Neural cell (in vitro differentiated cells): ENCODE measurements at regions not wholly inside any gene's neighbourhood (a gene's known extent, or its start where the extent isn't known, plus 50 kb on each side); places are given as distances from the start of the nearest gene placed in this dataset.

Experiments used
- H2AFZ ChIP-seq: fragments of 200-600, 300-800 bp; sonication (generic), shearing (Covaris generic); 2 replicates; pipeline ENCODE4 v1.6.0; 2014; ENCODE audit warnings: low read depth, mild to moderate bottlenecking, antibody characterized with exemption, low read length, moderate library complexity
- H3F3A ChIP-seq: fragments of 200-600 bp; shearing (Covaris generic); 2 replicates; pipeline ENCODE4 v1.6.1; 2016; ENCODE audit warnings: mild to moderate bottlenecking, moderate library complexity, mixed read lengths, antibody characterized with exemption, low read length; ENCODE audit not compliant: insufficient read depth, poor library complexity, severe bottlenecking
- H3K27ac ChIP-seq: fragments of 200-600, 300-800 bp; sonication (generic), shearing (Covaris generic); 2 replicates; pipeline ENCODE4 v1.5.1; 2014; ENCODE audit warnings: mild to moderate bottlenecking, low read length, moderate library complexity
- H3K27me3 ChIP-seq: fragments of 300-800, 200-600 bp; sonication (generic), shearing (Covaris generic); 2 replicates; pipeline ENCODE4 v1.6.0; 2014; ENCODE audit warnings: mild to moderate bottlenecking, low read depth, low read length, moderate library complexity; ENCODE audit not compliant: insufficient read depth
- H3K36me3 ChIP-seq: fragments of 300-800, 200-600 bp; sonication (generic), shearing (Covaris generic); 2 replicates; pipeline ENCODE4 v1.5.1; 2014; ENCODE audit warnings: mild to moderate bottlenecking, antibody characterized with exemption, low read length, moderate library complexity; ENCODE audit not compliant: insufficient read depth
- H3K4me2 ChIP-seq: fragments of 300-800, 200-600 bp; sonication (generic), shearing (Covaris generic); 2 replicates; pipeline ENCODE4 v1.6.0; 2014; ENCODE audit warnings: mild to moderate bottlenecking, low read length
- H3K4me3 ChIP-seq: fragments of 300-800, 200-600 bp; sonication (generic), shearing (Covaris generic); 2 replicates; pipeline ENCODE4 v1.5.1; 2014; ENCODE audit warnings: mild to moderate bottlenecking, low read length, moderate library complexity
- H3K79me2 ChIP-seq: fragments of 200-600 bp; shearing (Covaris generic); replicated peaks from 2 replicates; pipeline ENCODE4 v1.6.0; 2014; ENCODE audit warnings: mild to moderate bottlenecking, low read length, moderate library complexity; ENCODE audit not compliant: insufficient read depth
- H3K9ac ChIP-seq: fragments of 300-800, 200-600 bp; sonication (generic), shearing (Covaris generic); 2 replicates; pipeline ENCODE4 v1.6.1; 2016; ENCODE audit warnings: mild to moderate bottlenecking, low read length, mixed read lengths
- H3K9me2 ChIP-seq: fragments of 200-600 bp; shearing (Covaris generic); 2 replicates; pipeline ENCODE4 v1.6.1; 2016; ENCODE audit warnings: mild to moderate bottlenecking, low read length, mixed read lengths; ENCODE audit not compliant: insufficient read depth
- H3K9me3 ChIP-seq: fragments of 200-600, 300-800 bp; sonication (generic), shearing (Covaris generic); 2 replicates; pipeline ENCODE4 v1.6.1; 2016; ENCODE audit warnings: mild to moderate bottlenecking, mixed run types, low read length, moderate library complexity, mixed read lengths
- H4K20me1 ChIP-seq: fragments of 200-600 bp; shearing (Covaris generic); 2 replicates; pipeline ENCODE4 v1.6.1; 2016; ENCODE audit warnings: mild to moderate bottlenecking, mixed run types; ENCODE audit not compliant: insufficient read depth
- EP300 ChIP-seq: fragments of 450-650 bp; conservative IDR thresholded peaks from 2 replicates; pipeline ENCODE4 v1.6.1; 2014; ENCODE audit warnings: antibody characterized with exemption, mild to moderate bottlenecking, moderate library complexity; ENCODE audit not compliant: poor library complexity, severe bottlenecking
- EZH2 ChIP-seq: fragments of 200-600, 300-800 bp; shearing (Covaris generic), sonication (generic); IDR thresholded peaks from 2 replicates; pipeline ENCODE4 v1.6.1; 2014; ENCODE audit warnings: antibody characterized with exemption, low read length, borderline replicate concordance, mild to moderate bottlenecking; ENCODE audit not compliant: insufficient read depth, poor library complexity, severe bottlenecking
- MXI1 ChIP-seq: fragments of 450-650 bp; conservative IDR thresholded peaks from 2 replicates; pipeline ENCODE4 v1.6.1; 2014; ENCODE audit warnings: antibody characterized with exemption, mild to moderate bottlenecking; ENCODE audit not compliant: poor library complexity, severe bottlenecking
- POLR2AphosphoS5 ChIP-seq: IDR thresholded peaks from 2 replicates; pipeline ENCODE4 v1.6.1; 2012
- RAD21 ChIP-seq: fragments of 450-650 bp; conservative IDR thresholded peaks from 2 replicates; pipeline ENCODE4 v1.6.1; 2014; ENCODE audit warnings: antibody characterized with exemption, mild to moderate bottlenecking, moderate library complexity
- SMC3 ChIP-seq: fragments of 450-650 bp; conservative IDR thresholded peaks from 2 replicates; pipeline ENCODE4 v1.6.1; 2014; ENCODE audit warnings: antibody characterized with exemption, mild to moderate bottlenecking, moderate library complexity; ENCODE audit not compliant: poor library complexity
- TAF1 ChIP-seq: IDR thresholded peaks from 2 replicates; pipeline ENCODE4 v1.6.1; 2012; ENCODE audit warnings: low read depth
- TF ChIP-seq, protein P1 (sequence below): fragments of 450-650 bp; IDR thresholded peaks from 2 replicates; pipeline ENCODE4 v1.5.1; 2014; ENCODE audit warnings: antibody characterized with exemption, mild to moderate bottlenecking, moderate library complexity; ENCODE audit not compliant: poor library complexity, severe bottlenecking
- TF ChIP-seq, protein P2 (sequence below): IDR thresholded peaks from 2 replicates; pipeline ENCODE4 v1.6.1; 2012; ENCODE audit warnings: borderline replicate concordance

DNA sequence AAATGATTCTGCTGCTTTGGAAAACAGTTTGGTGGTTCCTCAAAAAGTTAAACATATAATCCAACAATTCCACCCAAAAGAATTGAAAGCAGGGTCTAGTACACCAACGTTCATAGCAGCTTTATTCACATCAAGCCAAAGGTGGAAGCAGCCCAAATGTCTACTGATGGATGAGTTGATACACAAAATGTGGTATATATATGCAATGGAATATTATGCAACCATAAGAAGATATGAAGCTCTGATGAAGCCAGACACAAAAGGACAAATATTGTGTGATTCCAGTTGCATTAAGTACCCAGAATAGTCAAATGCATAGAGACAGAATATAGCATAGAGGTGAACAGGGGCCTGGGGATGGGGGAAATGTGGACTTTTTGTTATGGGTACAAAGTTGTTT is 269.3 kb downstream of the METTL4 start:
- no peaks in the 10 kb centered on the region for H3F3A ChIP-seq
- H3K27ac ChIP-seq = no peak overlapping the region
- no peak overlapping the region for H3K9ac ChIP-seq
- no peaks in the 10 kb centered on the region for H4K20me1 ChIP-seq
- no peaks in the 10 kb centered on the region for H3K9me2 ChIP-seq
- H3K36me3 ChIP-seq = no peaks in the 10 kb centered on the region
- H2AFZ ChIP-seq = no peak overlapping the region
- H3K4me3 ChIP-seq = no peak overlapping the region
- no peak overlapping the region for H3K4me2 ChIP-seq
- H3K9me3 ChIP-seq = no peaks in the 10 kb centered on the region
- TF ChIP-seq, protein P1, sequence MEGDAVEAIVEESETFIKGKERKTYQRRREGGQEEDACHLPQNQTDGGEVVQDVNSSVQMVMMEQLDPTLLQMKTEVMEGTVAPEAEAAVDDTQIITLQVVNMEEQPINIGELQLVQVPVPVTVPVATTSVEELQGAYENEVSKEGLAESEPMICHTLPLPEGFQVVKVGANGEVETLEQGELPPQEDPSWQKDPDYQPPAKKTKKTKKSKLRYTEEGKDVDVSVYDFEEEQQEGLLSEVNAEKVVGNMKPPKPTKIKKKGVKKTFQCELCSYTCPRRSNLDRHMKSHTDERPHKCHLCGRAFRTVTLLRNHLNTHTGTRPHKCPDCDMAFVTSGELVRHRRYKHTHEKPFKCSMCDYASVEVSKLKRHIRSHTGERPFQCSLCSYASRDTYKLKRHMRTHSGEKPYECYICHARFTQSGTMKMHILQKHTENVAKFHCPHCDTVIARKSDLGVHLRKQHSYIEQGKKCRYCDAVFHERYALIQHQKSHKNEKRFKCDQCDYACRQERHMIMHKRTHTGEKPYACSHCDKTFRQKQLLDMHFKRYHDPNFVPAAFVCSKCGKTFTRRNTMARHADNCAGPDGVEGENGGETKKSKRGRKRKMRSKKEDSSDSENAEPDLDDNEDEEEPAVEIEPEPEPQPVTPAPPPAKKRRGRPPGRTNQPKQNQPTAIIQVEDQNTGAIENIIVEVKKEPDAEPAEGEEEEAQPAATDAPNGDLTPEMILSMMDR = no peak
- TF ChIP-seq RAD21 = no peak
- no peak for TF ChIP-seq SMC3
- TF ChIP-seq TAF1 = no peak
- no peak for TF ChIP-seq EP300
- TF ChIP-seq POLR2AphosphoS5 = no peak
- TF ChIP-seq MXI1 = no peak
- TF ChIP-seq EZH2 = no peak
- no peaks in the 10 kb centered on the region for H3K27me3 ChIP-seq
- H3K79me2 ChIP-seq = no peaks in the 10 kb centered on the region

DNA sequence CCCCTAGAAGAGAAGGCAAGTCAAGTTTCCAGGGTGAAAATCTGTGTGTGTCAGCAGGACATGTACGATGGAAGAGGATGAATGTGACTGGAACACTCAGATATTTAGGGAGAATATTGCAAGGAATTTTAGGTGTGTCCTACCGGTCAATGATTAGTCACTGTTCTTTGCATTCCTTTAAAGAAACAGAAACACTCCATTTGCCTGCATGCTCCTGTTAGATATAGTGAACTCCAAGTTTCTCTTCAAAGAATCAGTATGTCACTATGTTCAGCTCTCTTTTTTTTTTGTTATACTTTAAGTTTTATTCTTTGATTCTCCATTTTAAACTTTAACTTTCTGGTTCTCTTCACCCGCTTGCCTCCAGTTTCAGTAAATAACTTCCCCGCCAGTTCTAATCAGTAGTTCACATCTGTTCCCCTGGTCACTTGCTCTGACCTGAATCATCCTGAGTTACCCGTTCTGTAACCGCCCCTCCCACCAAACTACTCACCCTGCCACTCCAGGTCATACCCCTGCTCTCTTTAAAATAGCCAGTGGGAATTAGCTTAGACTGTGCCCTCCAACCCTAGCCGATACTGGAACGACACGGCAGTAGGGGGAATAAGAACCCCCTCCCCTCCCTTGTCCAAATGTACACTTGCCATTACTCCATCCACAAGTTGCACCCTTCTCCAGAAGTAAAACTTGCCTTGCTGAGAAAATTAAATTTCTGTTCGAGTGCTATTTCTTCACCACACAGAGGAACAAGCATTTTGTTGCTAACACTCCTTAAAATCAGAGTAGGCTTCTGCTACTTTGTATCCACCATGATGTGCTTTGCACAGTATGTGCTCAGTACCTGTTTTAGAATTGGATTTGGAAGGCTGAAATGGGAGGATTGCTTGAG is 268.4 kb downstream of the METTL4 start:
- Histone ChIP-seq H3K9me2 (no peaks in the 10 kb centered on the region), H3K36me3 (no peaks in the 10 kb centered on the region), H3K79me2 (no peaks in the 10 kb centered on the region), H3K27me3 (no peaks in the 10 kb centered on the region), H4K20me1 (no peaks in the 10 kb centered on the region), H3K4me3 (no peak overlapping the region), H2AFZ (no peak overlapping the region), H3F3A (no peaks in the 10 kb centered on the region), H3K27ac (no peak overlapping the region), H3K4me2 (no peak overlapping the region), H3K9me3 (no peaks in the 10 kb centered on the region), H3K9ac (no peak overlapping the region)
- TF ChIP-seq POLR2AphosphoS5 = no peak
- no peak for TF ChIP-seq RAD21
- no peak for TF ChIP-seq SMC3
- no peak for TF ChIP-seq EZH2
- no peak for TF ChIP-seq EP300
- no peak for TF ChIP-seq TAF1
- no peak for TF ChIP-seq MXI1
- TF ChIP-seq, protein P1 = no peak
- TF ChIP-seq, protein P2, sequence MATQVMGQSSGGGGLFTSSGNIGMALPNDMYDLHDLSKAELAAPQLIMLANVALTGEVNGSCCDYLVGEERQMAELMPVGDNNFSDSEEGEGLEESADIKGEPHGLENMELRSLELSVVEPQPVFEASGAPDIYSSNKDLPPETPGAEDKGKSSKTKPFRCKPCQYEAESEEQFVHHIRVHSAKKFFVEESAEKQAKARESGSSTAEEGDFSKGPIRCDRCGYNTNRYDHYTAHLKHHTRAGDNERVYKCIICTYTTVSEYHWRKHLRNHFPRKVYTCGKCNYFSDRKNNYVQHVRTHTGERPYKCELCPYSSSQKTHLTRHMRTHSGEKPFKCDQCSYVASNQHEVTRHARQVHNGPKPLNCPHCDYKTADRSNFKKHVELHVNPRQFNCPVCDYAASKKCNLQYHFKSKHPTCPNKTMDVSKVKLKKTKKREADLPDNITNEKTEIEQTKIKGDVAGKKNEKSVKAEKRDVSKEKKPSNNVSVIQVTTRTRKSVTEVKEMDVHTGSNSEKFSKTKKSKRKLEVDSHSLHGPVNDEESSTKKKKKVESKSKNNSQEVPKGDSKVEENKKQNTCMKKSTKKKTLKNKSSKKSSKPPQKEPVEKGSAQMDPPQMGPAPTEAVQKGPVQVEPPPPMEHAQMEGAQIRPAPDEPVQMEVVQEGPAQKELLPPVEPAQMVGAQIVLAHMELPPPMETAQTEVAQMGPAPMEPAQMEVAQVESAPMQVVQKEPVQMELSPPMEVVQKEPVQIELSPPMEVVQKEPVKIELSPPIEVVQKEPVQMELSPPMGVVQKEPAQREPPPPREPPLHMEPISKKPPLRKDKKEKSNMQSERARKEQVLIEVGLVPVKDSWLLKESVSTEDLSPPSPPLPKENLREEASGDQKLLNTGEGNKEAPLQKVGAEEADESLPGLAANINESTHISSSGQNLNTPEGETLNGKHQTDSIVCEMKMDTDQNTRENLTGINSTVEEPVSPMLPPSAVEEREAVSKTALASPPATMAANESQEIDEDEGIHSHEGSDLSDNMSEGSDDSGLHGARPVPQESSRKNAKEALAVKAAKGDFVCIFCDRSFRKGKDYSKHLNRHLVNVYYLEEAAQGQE = no peak
